Calu3 (cell line): ENCODE measurements at regions not wholly inside any gene's neighbourhood (a gene's known extent, or its start where the extent isn't known, plus 50 kb on each side); places are given as distances from the start of the nearest gene placed in this dataset.
"Not testable (repeated sequence)": the region's sequence is repeated elsewhere in the genome, so short reads cannot be mapped to it uniquely, and the experiment has no call there.

Source experiments
- BruUV-seq: library from RNA; stranded (reverse); fragments of 400-500 nt; replicated peaks from 2 replicates; lab custom pipeline; 2021; lab: Mats Ljungman, UMichigan
- CTCF ChIA-PET: fragments of 300-600 bp; sonication (Branson Sonifier 250); formaldehyde crosslinking; loops from one replicate; lab custom pipeline; 2022; ENCODE audit warnings: antibody characterized with exemption; lab: Charles Lee
- DNase-seq: peaks from one replicate; pipeline ENCODE4 v3.0.0; 2022
- H3K27ac Mint-ChIP-seq: one replicate; pipeline ENCODE4 v1.8.0; 2022; ENCODE audit warnings: mixed read lengths; ENCODE audit not compliant: unreplicated experiment
- H3K27me3 Mint-ChIP-seq: one replicate; pipeline ENCODE4 v1.8.0; 2022; ENCODE audit warnings: mixed read lengths; ENCODE audit not compliant: unreplicated experiment
- H3K36me3 Mint-ChIP-seq: one replicate; pipeline ENCODE4 v1.8.0; 2022; ENCODE audit warnings: mild to moderate bottlenecking, moderate library complexity, mixed read lengths; ENCODE audit not compliant: insufficient read depth, unreplicated experiment
- H3K4me1 Mint-ChIP-seq: one replicate; pipeline ENCODE4 v1.8.0; 2022; ENCODE audit warnings: mild to moderate bottlenecking, low read depth, mixed read lengths; ENCODE audit not compliant: unreplicated experiment
- H3K4me3 Mint-ChIP-seq: one replicate; pipeline ENCODE4 v1.8.0; 2022; ENCODE audit warnings: mild to moderate bottlenecking, low read depth, moderate library complexity, mixed read lengths; ENCODE audit not compliant: unreplicated experiment
- H3K9me3 Mint-ChIP-seq: one replicate; pipeline ENCODE4 v1.8.0; 2022; ENCODE audit warnings: low read depth, mixed read lengths; ENCODE audit not compliant: unreplicated experiment
- intact Hi-C: fragments of 100-400 bp; cut with micrococcal nuclease; formaldehyde crosslinking; loops from one replicate; pipeline ENCODE4 v1.10.0; 2022; ENCODE audit not compliant: unreplicated experiment
- TF ChIP-seq, protein P1 (sequence below): fragments of 200-600 bp; IDR thresholded peaks from one replicate; pipeline ENCODE4 v1.8.0; 2022; ENCODE audit warnings: antibody characterized with exemption; ENCODE audit not compliant: unreplicated experiment

DNA sequence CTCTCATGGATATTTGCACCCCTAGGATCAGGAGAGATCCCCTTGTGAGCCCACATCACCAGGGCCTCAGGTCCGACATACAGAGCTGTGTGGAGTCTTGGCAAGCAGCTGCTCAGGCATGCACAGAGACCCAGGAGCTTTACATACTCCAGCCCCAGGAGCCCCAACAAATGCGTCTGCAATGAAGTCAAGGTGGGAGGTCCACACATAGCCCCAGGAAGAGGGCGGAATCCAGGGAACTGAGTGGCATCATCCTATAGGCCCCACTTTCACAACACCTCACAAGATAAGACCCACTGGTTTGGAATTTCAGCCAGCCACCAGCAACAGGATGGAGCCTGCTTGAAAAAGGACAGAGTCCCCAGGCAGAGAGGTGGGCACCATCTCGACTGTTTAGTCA, 106.7 kb downstream of the LSMEM1 start:
- BruUV-seq = no TSS peak
- Mint-ChIP-seq H3K27ac (no peak overlapping the region), H3K4me1 (no peaks in the 10 kb centered on the region), H3K36me3 (no peaks in the 10 kb centered on the region), H3K9me3 (peaks cover 6% of the 10 kb centered on the region), H3K4me3 (no peak overlapping the region), H3K27me3 (no peaks in the 10 kb centered on the region)
- CTCF ChIA-PET = no interaction called here
- intact Hi-C loops = no loop called here
- no peak for DNase-seq
- TF ChIP-seq, protein P1, sequence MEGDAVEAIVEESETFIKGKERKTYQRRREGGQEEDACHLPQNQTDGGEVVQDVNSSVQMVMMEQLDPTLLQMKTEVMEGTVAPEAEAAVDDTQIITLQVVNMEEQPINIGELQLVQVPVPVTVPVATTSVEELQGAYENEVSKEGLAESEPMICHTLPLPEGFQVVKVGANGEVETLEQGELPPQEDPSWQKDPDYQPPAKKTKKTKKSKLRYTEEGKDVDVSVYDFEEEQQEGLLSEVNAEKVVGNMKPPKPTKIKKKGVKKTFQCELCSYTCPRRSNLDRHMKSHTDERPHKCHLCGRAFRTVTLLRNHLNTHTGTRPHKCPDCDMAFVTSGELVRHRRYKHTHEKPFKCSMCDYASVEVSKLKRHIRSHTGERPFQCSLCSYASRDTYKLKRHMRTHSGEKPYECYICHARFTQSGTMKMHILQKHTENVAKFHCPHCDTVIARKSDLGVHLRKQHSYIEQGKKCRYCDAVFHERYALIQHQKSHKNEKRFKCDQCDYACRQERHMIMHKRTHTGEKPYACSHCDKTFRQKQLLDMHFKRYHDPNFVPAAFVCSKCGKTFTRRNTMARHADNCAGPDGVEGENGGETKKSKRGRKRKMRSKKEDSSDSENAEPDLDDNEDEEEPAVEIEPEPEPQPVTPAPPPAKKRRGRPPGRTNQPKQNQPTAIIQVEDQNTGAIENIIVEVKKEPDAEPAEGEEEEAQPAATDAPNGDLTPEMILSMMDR = no peak

DNA sequence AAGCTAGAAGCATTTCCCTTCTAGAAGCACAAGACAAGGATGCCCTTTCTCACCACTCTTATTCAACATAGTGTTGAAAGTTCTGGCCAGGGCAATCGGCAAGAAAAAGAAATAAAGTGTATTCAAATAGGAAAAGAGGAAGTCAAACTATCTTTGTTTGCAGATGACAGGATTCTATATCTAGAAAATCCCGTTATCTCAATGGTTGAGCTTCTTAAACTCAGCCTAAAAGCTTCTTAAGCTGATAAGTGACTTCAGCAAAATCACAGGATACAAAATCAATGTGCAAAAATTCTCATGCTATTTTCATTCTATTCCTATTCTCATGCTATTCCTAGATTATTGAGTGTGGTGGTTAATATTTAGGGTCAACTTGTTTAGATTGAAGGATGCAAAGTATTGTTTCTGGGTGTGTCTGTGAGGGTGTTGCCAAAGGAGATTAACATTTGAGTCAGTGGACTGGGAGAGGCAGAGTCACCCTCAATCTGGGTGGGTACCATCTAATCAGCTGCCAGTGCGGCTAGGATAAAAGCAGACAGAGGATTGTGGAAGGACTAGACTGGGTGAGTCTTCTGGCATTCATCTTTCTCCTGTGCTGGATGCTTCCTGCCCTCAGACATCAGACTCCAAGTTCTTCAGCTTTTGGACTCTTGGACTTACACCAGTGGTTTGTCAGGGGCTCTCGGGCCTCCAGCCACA, 111.9 kb downstream of the LSMEM1 start:
- CTCF ChIA-PET, H3K27me3 Mint-ChIP-seq, H3K9me3 Mint-ChIP-seq, H3K36me3 Mint-ChIP-seq, intact Hi-C loops, H3K4me1 Mint-ChIP-seq, DNase-seq, H3K27ac Mint-ChIP-seq, H3K4me3 Mint-ChIP-seq, BruUV-seq: not testable (repeated sequence)

DNA sequence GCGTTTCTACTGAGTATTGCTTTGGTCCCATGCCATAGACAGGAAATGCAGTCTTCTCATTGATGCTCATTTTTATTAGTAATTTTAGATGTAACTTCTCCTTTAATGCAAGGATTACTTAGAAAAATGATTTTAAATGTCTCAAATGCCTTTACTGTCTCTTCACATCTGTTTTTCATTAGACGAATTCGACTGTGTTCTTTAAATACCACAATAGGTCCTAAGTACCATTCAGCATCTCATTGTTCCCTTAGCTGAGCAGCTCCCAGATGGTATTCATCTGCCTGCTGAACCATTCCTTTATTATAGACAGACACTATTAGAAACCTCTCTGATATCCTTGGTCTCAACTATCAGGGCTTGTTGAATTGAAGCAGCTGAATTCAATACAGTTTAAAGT, 113.6 kb downstream of the LSMEM1 start:
- no peaks in the 10 kb centered on the region for H3K36me3 Mint-ChIP-seq
- H3K4me1 Mint-ChIP-seq = no peaks in the 10 kb centered on the region

DNA sequence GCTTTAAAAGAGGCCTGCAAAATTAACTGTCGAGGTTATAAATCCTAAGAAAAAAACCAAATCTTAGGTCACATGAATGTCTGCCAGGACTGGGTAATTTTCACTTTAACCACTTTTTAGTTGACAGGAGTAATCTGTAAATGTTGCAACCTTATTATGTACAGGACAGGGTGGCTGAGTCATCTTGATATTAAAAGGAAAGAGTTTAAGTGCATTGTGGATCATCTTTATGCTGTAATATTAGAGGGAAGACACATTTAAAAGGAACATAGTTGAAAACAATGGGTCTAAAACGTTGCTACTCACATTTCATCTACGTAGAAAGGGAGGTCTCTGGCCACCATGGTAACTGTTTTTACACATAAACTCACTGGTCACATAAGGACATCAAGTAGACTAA, 115.5 kb downstream of the LSMEM1 start:
- TF ChIP-seq, protein P1 = no peak
- Mint-ChIP-seq H3K27me3 (no peaks in the 10 kb centered on the region), H3K36me3 (no peaks in the 10 kb centered on the region), H3K4me3 (no peak overlapping the region), H3K9me3 (peaks cover 8% of the 10 kb centered on the region), H3K27ac (no peak overlapping the region), H3K4me1 (no peaks in the 10 kb centered on the region)
- intact Hi-C loops = no loop called here
- no peak for DNase-seq
- no TSS peak for BruUV-seq
- CTCF ChIA-PET = no interaction called here

More for the DNA sequence above, 113.6 kb downstream of the LSMEM1 start:
- CTCF ChIA-PET = no interaction called here
- no peak for DNase-seq
- no TSS peak for BruUV-seq
- no peak overlapping the region for H3K4me3 Mint-ChIP-seq
- TF ChIP-seq, protein P1 = no peak
- H3K27ac Mint-ChIP-seq = no peak overlapping the region
- H3K27me3 Mint-ChIP-seq = no peaks in the 10 kb centered on the region
- intact Hi-C loops = no loop called here
- peaks cover 7% of the 10 kb centered on the region for H3K9me3 Mint-ChIP-seq

DNA sequence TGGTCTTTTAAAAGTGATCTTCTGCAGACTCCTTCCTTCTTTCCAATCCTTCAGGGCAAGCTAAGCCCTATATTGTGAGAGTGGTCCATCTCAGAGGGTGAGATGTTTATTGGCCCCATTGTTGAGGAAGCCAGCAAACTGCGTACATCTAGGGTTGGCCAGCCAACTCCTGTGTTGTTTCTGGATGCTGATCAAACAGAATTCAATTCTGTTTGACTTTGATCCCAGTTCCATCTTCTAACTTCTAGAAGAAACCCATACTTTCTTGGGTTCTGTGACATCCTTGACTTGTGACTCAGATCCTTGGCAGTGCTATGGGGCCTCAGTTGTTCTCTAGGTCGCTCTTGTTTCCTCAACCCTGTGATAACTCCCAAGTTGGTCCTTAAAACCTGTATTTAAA, 116.2 kb downstream of the LSMEM1 start:
- H3K9me3 Mint-ChIP-seq = peaks cover 5% of the 10 kb centered on the region
- no peaks in the 10 kb centered on the region for H3K36me3 Mint-ChIP-seq

More for the DNA sequence above, 116.2 kb downstream of the LSMEM1 start:
- intact Hi-C loops = no loop called here
- Mint-ChIP-seq H3K4me3 (no peak overlapping the region), H3K27ac (no peak overlapping the region), H3K4me1 (no peaks in the 10 kb centered on the region), H3K27me3 (no peaks in the 10 kb centered on the region)
- BruUV-seq = no TSS peak
- TF ChIP-seq, protein P1 = no peak
- CTCF ChIA-PET = no interaction called here
- no peak for DNase-seq
